GM18519 (cell line): ENCODE measurements at regions not wholly inside any gene's neighbourhood (a gene's known extent, or its start where the extent isn't known, plus 50 kb on each side); places are given as distances from the start of the nearest gene placed in this dataset.
"Not testable (repeated sequence)": the region's sequence is repeated elsewhere in the genome, so short reads cannot be mapped to it uniquely, and the experiment has no call there.

Experiments
- ATAC-seq: cut with Tn5 transposase; IDR thresholded peaks from one replicate; pipeline ENCODE4 v1.9.1; 2021; ENCODE audit warnings: mild to moderate bottlenecking, moderate library complexity; ENCODE audit not compliant: unreplicated experiment, low FRiP score

DNA sequence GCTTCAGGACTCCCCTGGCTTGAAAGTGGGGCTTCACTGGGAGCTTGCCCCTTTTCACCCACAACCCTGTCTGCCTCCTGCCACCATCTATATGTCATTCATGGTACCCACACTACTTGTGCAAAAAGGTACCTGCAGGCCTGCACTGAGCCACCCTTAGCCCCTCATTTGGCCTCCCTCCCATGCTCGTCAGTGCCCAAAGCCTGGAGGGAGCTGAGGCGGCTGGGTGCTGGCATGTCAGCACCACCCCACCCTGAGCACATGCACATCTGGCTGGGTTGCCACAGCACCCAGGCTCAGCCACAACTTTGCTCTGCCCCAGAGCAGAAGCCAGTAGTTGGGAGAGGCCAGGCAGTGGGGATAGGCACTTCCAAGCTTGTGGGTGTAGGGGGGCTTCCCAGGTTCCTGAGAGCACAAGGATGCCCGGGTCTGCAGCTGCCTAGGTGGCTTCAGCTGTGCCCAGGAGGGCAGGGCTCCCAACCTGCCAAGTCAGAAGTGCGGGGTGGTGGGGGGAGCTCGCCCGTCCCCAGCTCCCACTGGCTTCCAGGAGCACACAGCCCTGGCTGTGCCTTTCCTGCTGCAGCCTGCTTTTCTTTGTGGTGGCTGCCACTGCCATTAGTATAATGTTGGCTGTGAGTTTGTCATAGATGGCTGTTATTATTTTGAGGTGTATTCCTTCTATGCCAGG is 1054.6 kb upstream of the EPHA6 start:
- ATAC-seq, result no peak

DNA sequence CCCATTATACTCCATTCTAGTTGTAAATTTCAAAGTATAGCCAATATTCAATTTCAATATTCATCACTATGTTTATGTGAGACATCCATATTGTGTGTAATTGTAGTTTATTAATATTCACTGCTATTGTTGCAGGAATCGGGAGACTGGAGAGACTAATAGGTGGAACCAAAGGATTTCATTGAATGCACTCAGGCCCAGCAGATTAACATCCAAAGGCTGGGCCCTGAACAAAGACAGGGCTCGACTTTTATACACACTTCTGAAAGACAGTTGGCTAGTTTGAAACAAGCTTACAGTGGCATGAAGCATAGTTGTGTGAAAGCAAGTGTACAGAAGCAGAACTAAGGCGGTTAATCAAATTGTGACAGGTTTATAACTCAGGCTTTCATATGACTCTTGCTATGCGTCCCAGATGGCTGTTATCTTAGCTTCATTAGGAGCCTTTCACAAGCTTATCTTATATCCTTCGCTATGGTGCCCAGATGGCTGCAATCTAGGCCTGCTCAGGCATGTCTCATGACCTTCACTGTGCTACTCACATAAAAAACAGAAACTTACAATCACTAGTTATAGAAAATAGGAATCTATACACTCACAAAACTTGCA is 1038.8 kb upstream of the EPHA6 start:
- ATAC-seq, result no peak

DNA sequence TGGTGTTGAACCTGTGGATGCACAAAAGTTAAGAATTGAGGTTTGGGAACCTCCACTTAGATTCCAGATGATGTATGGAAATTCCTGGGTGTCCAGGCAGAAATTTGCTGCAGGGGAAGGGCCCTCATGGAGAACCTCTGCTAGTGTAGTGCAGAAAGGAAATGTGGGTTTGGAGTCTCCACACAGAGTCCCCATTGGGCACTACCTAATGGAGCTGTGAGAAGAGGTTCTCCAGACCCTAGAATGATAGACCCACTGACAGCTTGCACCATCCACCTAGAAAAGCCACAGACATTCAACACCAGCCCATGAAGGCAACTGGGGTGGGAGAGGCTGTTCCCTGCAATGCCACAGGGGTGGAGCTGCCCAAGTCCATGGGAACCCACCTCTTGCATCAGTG is 1032.8 kb upstream of the EPHA6 start:
- no peak for ATAC-seq

GRCh38 chr3:95789111-95789510 is 1025.3 kb upstream of the EPHA6 start:
- no peak for ATAC-seq

GRCh38 chr3:95797081-95797480 is 1017.3 kb upstream of the EPHA6 start:
- ATAC-seq, result no peak

DNA sequence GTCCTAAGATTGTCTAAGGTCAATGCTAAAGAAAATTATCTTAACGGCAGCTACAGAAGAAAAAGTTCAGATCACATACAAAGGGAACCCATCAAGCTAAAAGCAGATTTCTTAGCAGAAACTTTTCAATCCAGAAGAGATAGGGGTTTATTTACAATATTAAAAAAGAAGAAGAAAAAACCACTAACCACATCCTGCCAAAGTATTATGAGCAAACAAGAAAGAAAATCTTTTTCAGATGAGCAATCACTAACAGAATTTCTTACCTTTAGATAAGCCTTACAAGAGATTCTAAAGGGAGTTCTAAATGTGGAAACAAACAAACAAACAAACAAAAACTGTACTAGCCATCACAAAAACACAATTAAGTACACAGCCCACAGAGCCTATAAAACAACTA is 1015.8 kb upstream of the EPHA6 start:
- no peak for ATAC-seq

DNA sequence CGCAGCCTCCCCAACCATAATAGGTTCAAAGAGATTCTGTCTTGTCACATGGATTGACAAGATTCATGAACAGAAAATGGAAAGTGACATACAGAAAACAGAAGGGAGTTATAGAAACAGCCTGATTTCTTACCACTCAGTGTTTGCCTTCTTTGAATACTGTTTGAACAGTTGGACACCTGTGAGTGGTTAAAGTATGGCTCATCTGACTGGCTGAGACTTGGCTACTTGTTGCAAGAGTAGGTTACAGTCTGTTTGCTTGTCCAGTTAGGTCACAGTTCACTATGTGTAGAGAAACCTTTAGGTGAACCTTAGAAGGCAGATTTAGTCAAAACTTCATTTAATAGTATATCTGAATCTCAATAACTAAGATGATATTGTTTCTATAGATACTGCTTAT is 1003.9 kb upstream of the EPHA6 start:
- no peak for ATAC-seq

GRCh38 chr3:95813244-95813643 is 1001.1 kb upstream of the EPHA6 start:
- ATAC-seq, result no peak

- no peak for ATAC-seq
These were observed 998.6 kb upstream of the EPHA6 start for GRCh38 chr3:95815828-95816227.

DNA sequence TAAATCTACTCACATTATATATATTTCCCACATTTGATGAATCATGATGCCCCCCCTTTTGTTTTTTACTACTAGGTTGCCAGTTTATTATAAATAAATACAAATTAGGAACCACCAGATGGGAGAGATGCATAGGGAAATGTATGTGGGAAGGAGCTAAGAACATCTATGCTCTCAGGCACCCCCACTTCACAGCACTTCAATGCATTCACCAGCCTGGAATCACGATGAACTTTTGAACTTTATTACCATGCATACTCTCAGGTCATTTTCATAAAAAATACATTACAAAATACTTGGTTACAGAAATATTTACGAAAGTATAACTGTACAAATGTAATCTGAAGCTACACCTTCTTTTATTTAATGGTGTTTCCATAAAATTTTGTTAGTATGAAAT is 988.0 kb upstream of the EPHA6 start:
- no peak for ATAC-seq

- no peak for ATAC-seq
These were observed 982.2 kb upstream of the EPHA6 start for GRCh38 chr3:95832146-95832545.

- not testable (repeated sequence) for ATAC-seq
These were observed 953.8 kb upstream of the EPHA6 start for GRCh38 chr3:95860628-95861027.

DNA sequence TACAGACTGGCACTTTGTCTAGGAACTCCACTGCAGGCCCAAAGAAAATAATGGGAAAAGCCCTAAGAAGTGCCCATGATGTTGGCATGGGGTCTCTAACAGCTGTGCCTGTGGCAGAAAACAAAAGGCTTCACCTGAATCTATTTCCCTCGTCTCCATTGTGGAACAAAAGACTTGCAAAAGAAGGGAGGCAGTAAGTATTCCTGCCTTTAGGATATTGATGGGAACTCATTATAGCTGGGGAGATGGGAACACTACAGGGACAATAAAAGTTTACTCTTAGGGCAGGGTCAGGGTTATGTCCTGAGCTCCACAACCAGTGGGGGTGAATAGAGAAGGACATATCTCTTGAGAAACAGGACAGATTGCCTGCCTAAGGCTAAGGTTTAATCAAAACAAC is 930.6 kb upstream of the EPHA6 start:
- no peak for ATAC-seq

DNA sequence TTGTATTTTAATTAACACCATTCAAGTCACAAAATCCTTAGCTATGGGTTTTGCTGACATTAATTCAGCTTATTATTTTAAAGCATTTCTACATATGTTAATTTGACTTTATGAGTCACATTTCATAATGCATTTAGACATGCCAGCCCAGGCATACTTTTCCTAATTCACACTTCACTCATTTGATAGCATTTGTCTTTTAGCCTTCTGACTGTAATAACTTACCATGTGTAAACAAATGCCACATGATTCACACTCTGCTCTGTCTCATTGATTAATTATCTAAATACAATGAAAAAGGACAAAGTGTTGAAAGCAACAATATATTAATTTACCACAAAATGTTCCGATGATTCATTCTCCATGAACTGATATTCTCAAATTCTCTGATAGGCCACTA is 927.8 kb upstream of the EPHA6 start:
- ATAC-seq, result no peak

- no peak for ATAC-seq
These were observed 927.3 kb upstream of the EPHA6 start for GRCh38 chr3:95887114-95887513.

- no peak for ATAC-seq
These were observed 919.6 kb upstream of the EPHA6 start for GRCh38 chr3:95894820-95895219.

GRCh38 chr3:95899494-95899893 is 914.9 kb upstream of the EPHA6 start:
- no peak for ATAC-seq

DNA sequence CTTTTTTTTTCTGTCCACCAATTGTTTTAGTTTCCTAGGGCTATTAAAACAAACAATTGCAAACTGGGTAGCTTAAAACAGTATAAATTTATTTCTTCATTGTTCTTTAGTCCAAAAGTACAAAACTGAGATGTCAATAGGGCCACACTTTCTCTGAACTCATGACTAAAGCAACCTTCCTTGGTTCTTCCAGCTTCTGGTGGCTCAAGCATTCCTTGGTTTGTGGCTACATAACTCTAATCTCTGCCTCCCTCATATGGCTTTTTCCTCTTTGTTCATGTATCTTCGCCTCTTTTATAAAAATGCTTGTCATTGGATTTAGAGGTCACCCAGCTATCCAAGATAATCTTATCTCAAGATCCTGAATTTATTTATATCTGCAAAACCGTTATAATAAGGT is 914.5 kb upstream of the EPHA6 start:
- no peak for ATAC-seq

- no peak for ATAC-seq
These were observed 912.4 kb upstream of the EPHA6 start for GRCh38 chr3:95901948-95902347.

DNA sequence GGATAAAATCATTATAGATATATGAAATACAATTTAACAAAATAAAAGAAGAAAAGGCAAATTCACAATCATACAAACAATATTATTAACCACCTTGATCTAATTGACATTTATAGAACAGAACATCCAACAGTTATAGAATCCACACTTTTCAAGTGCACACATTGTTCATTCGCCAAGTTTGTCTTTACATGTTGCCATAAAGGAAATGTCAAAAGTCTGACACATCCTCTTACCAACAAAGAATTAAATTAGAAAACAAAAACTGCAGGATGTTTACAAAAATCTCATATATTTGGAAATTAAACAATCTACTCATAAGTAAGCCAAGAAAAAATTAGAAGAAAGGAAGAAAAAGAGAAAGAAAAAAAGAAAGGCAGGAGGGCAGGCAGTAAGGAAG is 909.2 kb upstream of the EPHA6 start:
- ATAC-seq, result no peak

GRCh38 chr3:95911767-95912166 is 902.6 kb upstream of the EPHA6 start:
- ATAC-seq, result no peak

DNA sequence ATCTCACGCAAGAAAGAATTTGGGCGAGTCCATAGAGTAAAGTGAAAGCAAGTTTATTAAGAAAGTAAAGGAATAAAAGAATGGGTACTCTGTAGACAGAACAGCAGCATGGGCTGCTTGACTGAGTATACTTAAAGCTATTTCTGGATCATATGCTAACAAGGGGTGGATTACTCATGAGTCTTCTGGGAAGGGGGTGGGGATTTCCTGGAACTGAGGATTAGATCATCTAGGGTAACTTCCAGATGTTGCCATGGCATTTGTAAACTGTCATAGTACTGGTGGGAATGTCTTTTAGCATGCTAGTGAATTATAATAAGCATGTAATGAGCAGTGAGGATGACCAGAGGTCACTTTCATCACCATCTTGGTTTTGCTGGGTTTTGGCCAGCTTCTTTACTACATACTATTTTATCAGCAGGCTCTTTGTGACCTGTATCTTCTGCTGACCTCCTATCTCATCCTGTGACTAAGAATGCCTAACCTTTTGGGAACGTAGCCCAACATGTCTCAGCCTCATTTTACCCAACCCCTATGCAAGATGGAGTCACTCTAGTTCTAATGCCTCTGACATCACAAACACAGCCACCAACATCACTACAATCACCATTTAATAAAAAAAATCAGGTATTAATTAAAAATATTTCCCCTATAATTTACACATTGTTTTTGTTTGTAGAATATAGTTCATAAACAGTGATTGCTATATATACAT is 890.7 kb upstream of the EPHA6 start:
- ATAC-seq, result no peak
